ENCODE measurements at regions not wholly inside any gene's neighbourhood (a gene's known extent, or its start where the extent isn't known, plus 50 kb on each side); places are given as distances from the start of the nearest gene placed in this dataset.

DNA sequence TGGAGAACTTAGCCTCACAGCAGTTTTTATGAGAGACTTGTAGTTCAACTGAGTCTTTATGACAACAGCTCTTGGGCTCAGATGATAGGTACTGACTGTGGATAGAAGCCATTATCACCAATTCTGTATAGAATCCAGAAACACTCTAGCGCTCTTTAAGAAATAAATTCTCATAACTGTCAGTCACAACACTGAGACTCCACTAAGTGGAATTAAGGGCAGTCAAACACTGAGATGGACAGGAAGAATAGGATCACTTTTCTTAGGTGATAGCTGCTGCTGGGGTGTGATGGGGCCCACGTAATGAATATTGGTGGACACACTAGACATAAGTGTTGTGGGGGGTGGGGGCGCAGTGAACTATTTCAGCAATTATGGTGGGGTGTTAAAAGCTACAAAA lies 1691.8 kb upstream of the LRRTM1 start:
- Histone ChIP-seq H3K36me3 (no peaks in the 10 kb centered on the region), H3K27me3 (ENCODE audit: low read depth) (no peaks in the 10 kb centered on the region), H3K4me3 (no peak overlapping the region), H3K4me1 (no peaks in the 10 kb centered on the region), H3K9me3 (replicated peaks) (peaks cover 6% of the 10 kb centered on the region), H3K27ac (replicated peaks) (no peak overlapping the region)
- TF ChIP-seq, protein P1, sequence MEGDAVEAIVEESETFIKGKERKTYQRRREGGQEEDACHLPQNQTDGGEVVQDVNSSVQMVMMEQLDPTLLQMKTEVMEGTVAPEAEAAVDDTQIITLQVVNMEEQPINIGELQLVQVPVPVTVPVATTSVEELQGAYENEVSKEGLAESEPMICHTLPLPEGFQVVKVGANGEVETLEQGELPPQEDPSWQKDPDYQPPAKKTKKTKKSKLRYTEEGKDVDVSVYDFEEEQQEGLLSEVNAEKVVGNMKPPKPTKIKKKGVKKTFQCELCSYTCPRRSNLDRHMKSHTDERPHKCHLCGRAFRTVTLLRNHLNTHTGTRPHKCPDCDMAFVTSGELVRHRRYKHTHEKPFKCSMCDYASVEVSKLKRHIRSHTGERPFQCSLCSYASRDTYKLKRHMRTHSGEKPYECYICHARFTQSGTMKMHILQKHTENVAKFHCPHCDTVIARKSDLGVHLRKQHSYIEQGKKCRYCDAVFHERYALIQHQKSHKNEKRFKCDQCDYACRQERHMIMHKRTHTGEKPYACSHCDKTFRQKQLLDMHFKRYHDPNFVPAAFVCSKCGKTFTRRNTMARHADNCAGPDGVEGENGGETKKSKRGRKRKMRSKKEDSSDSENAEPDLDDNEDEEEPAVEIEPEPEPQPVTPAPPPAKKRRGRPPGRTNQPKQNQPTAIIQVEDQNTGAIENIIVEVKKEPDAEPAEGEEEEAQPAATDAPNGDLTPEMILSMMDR (IDR thresholded peaks at IDR 0.05; ENCODE audit: borderline replicate concordance), result no peak
- intact Hi-C loops (cut with micrococcal nuclease), result no loop called here
- DNase-seq, result no peak

DNA sequence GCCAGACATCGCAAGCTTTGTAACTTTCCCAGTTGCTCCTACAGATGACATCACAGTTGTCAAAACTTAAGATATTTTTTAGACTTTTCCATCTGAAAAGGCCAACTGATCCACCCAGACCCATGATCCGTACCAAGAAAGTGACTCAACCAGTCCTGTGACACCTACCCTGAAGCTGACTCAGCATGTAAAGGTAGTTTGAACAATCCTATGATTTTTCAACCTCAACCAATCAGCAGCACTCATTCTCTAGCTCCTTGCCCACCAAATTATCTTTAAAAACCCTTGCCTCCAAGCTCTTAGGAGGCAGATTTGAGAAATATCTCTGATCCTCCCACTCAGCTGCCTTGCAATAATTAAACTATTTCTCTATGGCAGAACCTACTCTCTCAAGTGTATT lies 1686.7 kb upstream of the LRRTM1 start:
- Histone ChIP-seq H3K4me3 (no peak overlapping the region), H3K27me3 (ENCODE audit: low read depth) (no peaks in the 10 kb centered on the region), H3K9me3 (replicated peaks) (peaks cover 16% of the 10 kb centered on the region), H3K4me1 (no peaks in the 10 kb centered on the region), H3K36me3 (no peaks in the 10 kb centered on the region), H3K27ac (replicated peaks) (no peak overlapping the region)
- DNase-seq, result no peak
- TF ChIP-seq, protein P1 (IDR thresholded peaks at IDR 0.05; ENCODE audit: borderline replicate concordance), result no peak
- intact Hi-C loops (cut with micrococcal nuclease), result no loop called here

DNA sequence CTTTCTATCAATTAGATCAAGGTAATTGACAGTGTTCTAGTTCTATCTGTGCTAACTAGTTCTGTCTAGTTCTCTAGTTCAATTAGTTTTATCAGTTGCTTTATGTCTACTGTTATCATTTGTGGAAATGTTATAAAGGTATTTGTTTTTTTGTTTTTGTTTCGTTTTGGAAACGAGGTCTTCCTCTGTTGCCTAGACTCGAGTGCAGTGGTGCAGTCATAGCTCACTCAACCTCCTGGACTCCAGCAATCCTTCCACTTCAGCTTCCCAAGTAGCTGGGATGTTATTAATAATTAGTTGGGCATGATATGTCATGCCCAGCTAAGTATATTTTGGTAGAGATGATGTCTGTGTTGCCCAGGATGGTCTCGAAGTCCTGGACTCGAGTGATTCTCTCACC lies 1682.8 kb upstream of the LRRTM1 start:
- intact Hi-C loops (cut with micrococcal nuclease), result no loop called here
- H3K4me3 ChIP-seq, result no peak overlapping the region
- no peak overlapping the region for H3K27ac ChIP-seq (replicated peaks)
- peaks cover 28% of the 10 kb centered on the region for H3K9me3 ChIP-seq (replicated peaks)
- no peaks in the 10 kb centered on the region for H3K36me3 ChIP-seq
- no peaks in the 10 kb centered on the region for H3K4me1 ChIP-seq
- DNase-seq, result no peak
- H3K27me3 ChIP-seq (ENCODE audit: low read depth), result no peaks in the 10 kb centered on the region
- TF ChIP-seq, protein P1 (IDR thresholded peaks at IDR 0.05; ENCODE audit: borderline replicate concordance), result no peak

DNA sequence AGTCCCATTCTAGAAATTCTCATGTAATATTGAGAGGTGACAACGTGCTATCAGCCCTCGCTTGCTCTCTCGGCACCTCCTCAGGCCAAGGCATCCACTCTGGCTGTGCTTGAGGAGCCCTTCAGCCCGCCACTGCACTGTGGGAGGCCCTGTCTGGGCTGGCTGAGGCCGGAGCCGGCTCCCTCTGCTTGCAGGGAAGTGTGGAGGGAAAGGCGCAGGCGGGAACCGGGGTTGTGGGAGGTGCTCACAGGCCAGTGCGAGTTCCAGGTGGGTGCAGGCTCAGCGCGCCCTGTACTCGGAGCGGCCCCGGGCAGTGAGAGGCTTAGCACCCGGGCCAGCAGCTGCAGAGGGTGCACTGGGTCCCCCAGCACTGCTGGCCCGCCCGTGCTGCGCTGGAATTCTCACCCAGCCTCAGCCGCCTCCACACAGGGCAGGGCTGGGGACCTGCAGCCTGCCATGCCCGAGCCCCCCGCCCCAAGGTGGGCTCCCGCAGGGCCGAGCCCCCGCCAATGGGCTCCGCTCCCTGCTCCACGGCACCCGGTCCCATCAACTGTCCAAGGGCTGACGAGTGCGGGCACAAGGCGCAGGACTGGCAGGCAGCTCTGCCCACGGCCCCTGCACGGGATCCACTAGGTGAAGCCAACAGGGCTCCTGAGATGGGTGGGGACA lies 1680.6 kb upstream of the LRRTM1 start:
- H3K4me3 ChIP-seq, result no peak overlapping the region
- intact Hi-C loops (cut with micrococcal nuclease), result no loop called here
- TF ChIP-seq, protein P1 (IDR thresholded peaks at IDR 0.05; ENCODE audit: borderline replicate concordance), result no peak
- no peaks in the 10 kb centered on the region for H3K4me1 ChIP-seq
- no peak for DNase-seq
- H3K9me3 ChIP-seq (replicated peaks), result peaks cover 13% of the 10 kb centered on the region
- no peaks in the 10 kb centered on the region for H3K36me3 ChIP-seq
- H3K27ac ChIP-seq (replicated peaks), result no peak overlapping the region
- no peaks in the 10 kb centered on the region for H3K27me3 ChIP-seq (ENCODE audit: low read depth)

DNA sequence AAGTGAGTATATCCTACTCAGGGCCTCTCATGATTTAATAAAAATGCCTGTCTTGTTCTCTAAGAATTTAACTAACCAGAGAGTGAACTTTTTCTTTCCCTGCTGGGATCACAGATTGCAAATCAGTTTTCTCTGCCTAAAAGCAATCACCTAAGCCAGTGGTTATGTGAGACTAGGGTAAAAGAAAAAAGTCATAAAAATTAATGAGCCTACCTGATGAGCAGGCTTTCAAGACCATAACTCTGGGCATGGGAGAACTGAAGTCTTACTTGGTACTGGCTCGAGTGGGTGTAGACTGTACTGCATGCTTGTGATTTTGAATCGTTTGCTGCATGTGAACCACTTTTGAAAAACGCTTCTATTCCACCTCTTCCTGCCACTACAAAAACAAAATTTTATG lies 1677.0 kb upstream of the LRRTM1 start:
- Histone ChIP-seq H3K27ac (replicated peaks) (no peak overlapping the region), H3K27me3 (ENCODE audit: low read depth) (no peaks in the 10 kb centered on the region), H3K36me3 (no peaks in the 10 kb centered on the region), H3K4me1 (no peaks in the 10 kb centered on the region), H3K9me3 (replicated peaks) (peaks cover 13% of the 10 kb centered on the region), H3K4me3 (no peak overlapping the region)
- TF ChIP-seq, protein P1 (IDR thresholded peaks at IDR 0.05; ENCODE audit: borderline replicate concordance), result no peak
- intact Hi-C loops (cut with micrococcal nuclease), result no loop called here
- DNase-seq, result no peak

All from left ventricle myocardium inferior (tissue), 1 donor.